HG02938 (cell line): ENCODE measurements at regions not wholly inside any gene's neighbourhood (a gene's known extent, or its start where the extent isn't known, plus 50 kb on each side); places are given as distances from the start of the nearest gene placed in this dataset.

Experiments used
- ATAC-seq: cut with Tn5 transposase; IDR thresholded peaks from one replicate; pipeline ENCODE4 v1.9.1; 2021; ENCODE audit warnings: mild to moderate bottlenecking, moderate library complexity; ENCODE audit not compliant: unreplicated experiment

GRCh38 chr5:33277061-33277650, 163.6 kb upstream of the TARS1 start:
- no peak for ATAC-seq

DNA sequence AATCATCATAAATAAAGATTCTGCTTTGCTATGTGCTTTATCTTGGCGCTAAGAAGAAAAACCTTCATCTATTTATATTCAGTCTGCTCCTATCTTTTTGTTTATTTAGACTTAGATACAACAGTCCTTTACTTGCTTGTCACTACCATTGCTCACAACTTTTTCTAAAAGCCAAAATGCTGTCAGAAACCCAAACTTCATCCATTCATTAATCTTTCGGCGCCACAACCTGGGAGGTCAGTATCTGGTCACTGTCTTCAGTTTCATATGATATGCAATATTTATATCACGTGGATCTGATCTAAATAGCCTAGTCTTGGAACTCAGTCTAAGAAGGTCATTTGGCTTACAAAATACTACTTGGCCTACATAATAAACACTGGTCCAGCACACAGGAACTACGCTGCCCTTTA, 159.3 kb upstream of the TARS1 start:
- no peak for ATAC-seq

GRCh38 chr5:33282157-33282556, 158.6 kb upstream of the TARS1 start:
- ATAC-seq: no peak

- ATAC-seq: no peak
Observed at GRCh38 chr5:33282696-33283095, 158.1 kb upstream of the TARS1 start.

DNA sequence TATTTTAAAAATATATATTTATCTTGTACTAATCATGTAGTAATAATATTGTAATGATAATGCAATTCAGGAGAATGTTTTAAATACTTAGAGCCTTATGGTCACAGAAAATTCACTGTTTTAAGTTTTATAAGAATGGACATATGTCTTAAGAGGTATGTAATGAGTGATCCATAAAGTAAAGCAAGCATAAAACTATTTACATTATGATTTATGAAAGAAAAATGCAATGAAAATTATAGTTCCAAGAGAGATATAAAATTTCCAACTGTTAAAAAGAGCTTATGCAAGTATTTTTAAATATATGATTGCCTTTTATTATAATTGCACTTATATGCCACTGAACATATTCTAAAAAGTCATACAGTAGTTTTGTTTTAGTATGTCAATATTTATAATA, 157.5 kb upstream of the TARS1 start:
- ATAC-seq: no peak

DNA sequence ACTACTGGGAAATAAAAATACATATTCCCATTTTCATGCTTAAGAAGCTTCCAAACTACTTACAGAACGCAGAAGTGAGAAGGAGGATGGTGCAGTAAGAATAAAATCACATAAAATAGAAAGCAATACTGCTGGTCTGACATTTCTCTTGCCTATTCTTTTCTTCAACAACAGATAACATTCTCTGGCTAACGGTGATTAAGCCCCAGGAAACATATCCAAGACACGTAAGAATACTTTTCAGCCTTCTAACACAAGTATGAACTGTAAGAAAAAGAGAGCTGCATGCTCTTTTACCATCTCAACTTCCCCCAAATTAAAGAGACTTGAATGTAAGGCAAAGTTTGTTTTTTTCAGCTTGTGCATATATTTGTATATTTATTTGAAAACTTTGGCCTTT, 156.1 kb upstream of the TARS1 start:
- no peak for ATAC-seq

DNA sequence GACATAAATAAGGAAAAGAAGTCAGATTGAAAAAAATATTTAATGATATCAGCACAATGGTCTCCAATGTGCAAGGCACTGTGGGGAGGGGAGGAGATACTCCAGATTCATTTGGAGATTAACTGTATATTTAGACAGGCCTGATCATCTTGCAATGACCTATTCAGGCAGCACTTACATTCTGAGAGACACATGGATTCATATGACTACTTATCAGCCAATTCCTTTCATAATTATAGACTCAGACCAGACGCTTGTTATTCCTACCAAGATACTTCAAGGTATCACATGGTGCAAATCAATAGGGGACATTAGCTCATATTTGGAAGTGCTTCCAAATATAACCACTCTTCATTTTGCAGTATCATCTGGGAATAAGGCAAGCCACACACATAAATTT, 153.5 kb upstream of the TARS1 start:
- no peak for ATAC-seq

DNA sequence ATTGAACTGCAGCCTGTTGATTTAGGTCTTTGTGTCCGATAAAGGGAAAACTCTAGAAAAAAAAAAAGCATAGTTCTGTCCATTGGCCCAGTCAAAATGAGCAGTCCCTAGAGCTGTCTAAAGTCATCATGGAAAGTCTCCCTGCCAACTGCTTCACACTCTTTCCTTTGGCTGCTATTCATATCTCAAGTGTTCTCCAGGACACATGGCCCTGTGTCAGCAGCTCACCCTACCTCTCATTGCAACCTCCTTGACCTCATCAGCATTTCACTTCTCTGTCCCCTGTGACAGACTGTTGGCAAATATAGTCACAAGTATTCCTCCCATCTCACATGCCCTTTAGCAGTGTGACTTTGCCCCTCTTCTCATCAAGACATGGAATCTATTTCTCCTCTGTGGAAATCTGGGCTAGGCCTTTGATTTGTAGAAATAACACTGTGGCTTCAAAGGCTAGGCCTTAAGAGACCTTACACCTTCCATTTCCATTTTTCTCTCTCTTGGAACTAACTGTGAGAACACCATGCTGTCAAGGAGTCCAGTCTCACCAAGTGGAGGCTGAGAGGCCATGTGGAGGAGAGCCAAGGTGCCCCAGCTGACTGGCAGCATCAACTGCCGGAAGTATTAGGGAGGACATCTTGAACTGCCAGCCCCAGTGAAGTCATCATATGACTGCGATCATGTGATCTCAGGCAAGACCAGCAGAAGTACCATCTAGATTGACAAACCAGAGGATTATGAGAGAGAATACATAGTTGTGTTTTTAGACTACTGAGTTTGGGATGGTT, 149.4 kb upstream of the TARS1 start:
- no peak for ATAC-seq

DNA sequence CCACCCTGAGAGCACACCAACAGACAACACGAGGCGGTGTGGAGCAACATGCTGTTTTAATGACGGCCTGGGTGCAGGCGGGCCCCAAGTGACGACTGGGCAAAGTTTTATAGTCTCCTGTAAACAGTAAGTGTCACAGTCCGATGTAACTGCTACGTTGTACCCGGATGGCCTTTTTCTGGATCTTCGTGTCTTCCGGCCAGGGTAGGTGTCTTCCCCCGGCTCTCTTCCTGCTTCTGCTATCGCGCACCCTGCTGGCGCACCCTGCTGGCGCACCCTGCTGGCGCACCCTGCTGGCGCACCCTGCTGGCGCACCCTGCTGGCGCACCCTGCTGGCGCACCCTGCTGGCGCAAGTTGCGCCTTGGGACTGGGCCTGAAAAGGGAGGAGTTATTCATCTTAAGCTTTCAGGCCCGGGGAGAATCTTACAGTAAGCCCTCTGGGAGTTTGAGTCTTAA, 143.0 kb upstream of the TARS1 start:
- ATAC-seq: no peak

DNA sequence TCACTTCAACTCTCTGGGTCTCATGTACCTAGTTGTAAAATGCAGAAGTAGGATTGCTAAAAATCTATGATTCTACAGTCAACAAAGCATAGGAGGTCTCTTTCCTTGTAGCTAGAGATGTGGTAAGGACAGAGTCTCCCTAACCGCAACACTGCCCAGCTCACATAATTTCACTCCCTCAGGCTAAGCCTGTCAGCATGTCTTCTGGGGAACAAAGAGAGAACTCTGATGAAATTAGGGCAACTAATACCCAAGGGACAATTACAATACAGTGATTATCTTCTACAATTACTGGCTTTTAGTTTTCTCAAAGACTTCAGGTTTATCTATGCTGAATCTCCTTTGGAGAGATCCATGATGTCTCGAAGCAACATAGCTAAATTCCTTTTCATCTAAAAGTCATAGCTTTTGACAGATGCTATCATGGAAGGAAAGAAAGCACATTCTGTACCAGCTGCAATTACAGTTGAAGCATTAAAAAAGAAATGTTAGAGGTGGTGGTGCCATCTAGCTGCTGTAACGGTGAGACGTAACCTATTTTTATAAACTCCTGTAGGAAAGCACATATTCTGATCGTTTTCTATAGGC, 141.1 kb upstream of the TARS1 start:
- peak; percentile 25 for ATAC-seq

DNA sequence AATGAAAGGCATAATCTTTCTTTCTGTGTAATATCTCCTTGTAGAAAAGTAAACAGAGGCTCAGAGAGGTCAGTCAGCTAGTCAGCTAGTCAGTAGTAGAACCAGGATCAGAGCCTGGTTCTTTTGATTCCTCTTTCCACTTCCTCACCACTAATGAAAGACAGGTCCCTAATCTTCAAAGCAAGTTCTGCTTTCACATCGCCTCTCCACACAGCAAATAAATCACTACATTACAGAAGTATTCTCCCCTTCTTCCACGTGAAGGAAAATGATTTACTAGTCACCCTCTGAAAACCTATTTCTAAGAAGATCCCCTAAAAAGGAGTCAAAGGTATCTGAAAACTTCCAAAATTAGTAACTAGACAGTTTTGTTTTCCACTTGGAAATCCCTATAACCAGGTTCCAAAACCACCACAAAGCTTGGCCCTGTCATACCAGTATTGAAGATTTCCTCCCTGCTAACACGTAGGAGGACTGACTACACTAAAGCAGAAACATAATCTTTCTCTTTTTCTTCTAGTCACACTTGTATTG, 140.5 kb upstream of the TARS1 start:
- ATAC-seq: peak; percentile 79

- no peak for ATAC-seq
Observed at GRCh38 chr5:33303579-33304095, 137.1 kb upstream of the TARS1 start.

DNA sequence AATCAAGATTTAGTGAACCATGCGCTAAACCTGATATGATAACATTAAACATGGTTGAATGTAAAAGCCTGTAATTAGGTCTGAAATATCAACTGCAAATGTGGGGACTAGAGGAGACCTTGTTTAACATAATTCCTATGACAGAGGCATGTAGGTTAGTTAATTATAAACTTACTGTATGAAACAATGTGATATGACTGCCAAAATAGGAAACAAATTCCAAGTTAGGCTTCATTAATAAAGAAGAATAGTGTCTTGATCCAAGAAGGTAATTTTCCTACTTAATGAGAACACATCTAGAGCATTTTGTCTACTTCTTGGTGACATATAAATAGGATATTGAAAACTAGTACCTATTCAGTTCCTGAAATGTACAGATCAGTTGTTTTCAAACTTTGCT, 136.2 kb upstream of the TARS1 start:
- ATAC-seq: no peak

DNA sequence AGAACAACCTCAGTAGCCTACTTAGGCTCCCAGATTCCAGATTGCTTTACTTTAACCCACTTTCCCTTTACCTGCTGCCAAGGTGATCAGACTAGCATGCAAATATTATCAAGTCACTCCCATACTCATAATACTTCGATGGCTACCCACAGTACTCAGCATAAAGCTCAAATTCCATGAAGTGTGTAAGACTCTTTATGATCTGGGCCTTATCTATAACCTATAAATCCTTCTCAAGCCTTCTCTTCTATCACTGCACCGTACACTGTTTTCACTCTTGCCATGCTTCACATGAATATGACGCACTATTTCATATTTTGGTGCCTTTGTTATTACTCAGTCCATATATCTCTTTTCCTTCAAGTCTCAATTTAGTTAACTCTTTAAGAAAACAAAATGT, 135.2 kb upstream of the TARS1 start:
- no peak for ATAC-seq

- ATAC-seq: no peak
Observed at GRCh38 chr5:33306758-33307157, 134.0 kb upstream of the TARS1 start.

- ATAC-seq: no peak
Observed at GRCh38 chr5:33308586-33308985, 132.2 kb upstream of the TARS1 start.

GRCh38 chr5:33309068-33309467, 131.7 kb upstream of the TARS1 start:
- no peak for ATAC-seq

GRCh38 chr5:33309536-33310345, 131.0 kb upstream of the TARS1 start:
- no peak for ATAC-seq

DNA sequence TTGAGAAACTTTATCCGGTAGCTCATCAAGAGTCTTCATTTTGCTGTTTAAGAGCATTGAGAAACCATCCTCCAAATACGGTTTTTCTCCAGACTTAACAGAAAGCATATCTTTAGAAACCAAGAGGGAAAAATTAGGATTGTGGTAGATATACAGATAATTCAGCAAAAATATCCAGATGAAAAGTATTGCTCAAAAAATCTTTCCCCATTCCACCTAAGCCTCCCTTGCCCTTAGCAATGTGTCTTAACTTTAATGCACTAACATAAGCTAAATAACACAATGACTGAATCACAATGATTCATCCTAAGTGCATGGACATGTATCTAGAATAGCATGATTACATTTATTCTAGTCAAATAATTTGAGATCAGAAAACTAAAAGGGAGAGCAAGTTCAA, 130.3 kb upstream of the TARS1 start:
- no peak for ATAC-seq

- no peak for ATAC-seq
Observed at GRCh38 chr5:33311893-33312292, 128.9 kb upstream of the TARS1 start.
